ENCODE measurements at regions not wholly inside any gene's neighbourhood (a gene's known extent, or its start where the extent isn't known, plus 50 kb on each side); places are given as distances from the start of the nearest gene placed in this dataset.

DNA sequence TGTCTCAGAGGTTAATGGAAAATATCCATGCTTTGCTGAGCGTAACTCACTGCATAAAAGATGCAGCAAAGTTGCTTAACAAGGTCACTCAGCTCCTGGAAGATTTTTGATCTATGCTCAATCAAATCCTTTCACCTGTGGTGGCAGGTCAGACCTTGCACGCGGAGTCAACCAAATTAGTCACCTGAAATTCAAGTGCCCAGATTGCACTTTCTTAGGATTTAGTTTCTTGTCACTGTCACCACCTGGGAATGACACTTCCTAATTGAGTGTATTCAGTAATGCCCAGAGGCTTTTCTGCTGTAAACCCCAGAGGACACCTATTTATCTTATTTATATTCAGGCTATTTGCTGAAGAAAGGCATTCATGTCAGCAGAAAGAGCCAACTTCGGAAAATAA, 215.8 kb upstream of the SMIM31 start:
- H3K9me3 ChIP-seq (ENCODE audit: control insufficient read depth, insufficient read depth, low read length), result peaks cover 8% of the 10 kb centered on the region
- H3K4me1 ChIP-seq (ENCODE audit: control insufficient read depth, insufficient read depth, low read length), result no peaks in the 10 kb centered on the region
- H3K27me3 Mint-ChIP-seq (ENCODE audit: low read depth in 2 of 2), result no peaks in the 10 kb centered on the region
- no peaks in the 10 kb centered on the region for H3K4me1 Mint-ChIP-seq
- no peaks in the 10 kb centered on the region for H3K27me3 ChIP-seq (ENCODE audit: control insufficient read depth, insufficient read depth, low read length)
- DNase-seq (no peak), ATAC-seq (no peak)
- 86% methylated on average over 3 of the region's 4 CpGs for WGBS (ENCODE audit: insufficient coverage)
- no peaks in the 10 kb centered on the region for H3K36me3 Mint-ChIP-seq
- no peak overlapping the region for H3K27ac Mint-ChIP-seq
- H3K36me3 ChIP-seq (ENCODE audit: control insufficient read depth, insufficient read depth, low read length), result no peaks in the 10 kb centered on the region
- no peak overlapping the region for H3K27ac ChIP-seq (ENCODE audit: low read length)
- peaks cover 7 to 9% of the 10 kb centered on the region in 2 donors for H3K9me3 Mint-ChIP-seq
- no peak overlapping the region for H3K4me3 ChIP-seq (ENCODE audit: low read length)
- TF ChIP-seq, protein P1, sequence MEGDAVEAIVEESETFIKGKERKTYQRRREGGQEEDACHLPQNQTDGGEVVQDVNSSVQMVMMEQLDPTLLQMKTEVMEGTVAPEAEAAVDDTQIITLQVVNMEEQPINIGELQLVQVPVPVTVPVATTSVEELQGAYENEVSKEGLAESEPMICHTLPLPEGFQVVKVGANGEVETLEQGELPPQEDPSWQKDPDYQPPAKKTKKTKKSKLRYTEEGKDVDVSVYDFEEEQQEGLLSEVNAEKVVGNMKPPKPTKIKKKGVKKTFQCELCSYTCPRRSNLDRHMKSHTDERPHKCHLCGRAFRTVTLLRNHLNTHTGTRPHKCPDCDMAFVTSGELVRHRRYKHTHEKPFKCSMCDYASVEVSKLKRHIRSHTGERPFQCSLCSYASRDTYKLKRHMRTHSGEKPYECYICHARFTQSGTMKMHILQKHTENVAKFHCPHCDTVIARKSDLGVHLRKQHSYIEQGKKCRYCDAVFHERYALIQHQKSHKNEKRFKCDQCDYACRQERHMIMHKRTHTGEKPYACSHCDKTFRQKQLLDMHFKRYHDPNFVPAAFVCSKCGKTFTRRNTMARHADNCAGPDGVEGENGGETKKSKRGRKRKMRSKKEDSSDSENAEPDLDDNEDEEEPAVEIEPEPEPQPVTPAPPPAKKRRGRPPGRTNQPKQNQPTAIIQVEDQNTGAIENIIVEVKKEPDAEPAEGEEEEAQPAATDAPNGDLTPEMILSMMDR (IDR thresholded peaks at IDR 0.05), result no peak
- no peak overlapping the region for H3K4me3 Mint-ChIP-seq
- intact Hi-C loops (cut with micrococcal nuclease), result no loop called here

DNA sequence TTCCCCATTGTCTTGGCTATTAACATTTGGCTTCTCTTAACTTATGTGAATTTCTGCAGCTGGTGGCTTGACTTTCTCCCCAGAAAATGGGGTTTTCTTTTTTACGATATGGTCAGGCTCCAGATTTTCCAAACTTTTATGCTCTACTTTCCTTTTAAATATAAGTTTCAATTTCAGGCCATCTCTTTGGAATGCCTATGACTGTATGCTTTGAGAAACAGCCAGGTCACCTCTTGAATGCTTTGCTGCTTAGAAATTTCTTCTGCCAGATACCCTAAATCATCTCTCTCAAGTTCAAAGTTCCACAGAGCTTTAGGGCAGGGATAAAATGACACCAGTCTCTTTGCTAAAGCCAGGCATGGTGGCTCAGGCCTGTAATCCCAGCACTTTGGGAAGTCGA, 212.9 kb upstream of the SMIM31 start:
- H3K27me3 Mint-ChIP-seq (ENCODE audit: low read depth in 2 of 2), result no peaks in the 10 kb centered on the region
- Histone ChIP-seq H3K4me3 (ENCODE audit: low read length) (no peak overlapping the region), H3K4me1 (ENCODE audit: control insufficient read depth, insufficient read depth, low read length) (no peaks in the 10 kb centered on the region), H3K9me3 (ENCODE audit: control insufficient read depth, insufficient read depth, low read length) (peaks cover 8% of the 10 kb centered on the region), H3K27me3 (ENCODE audit: control insufficient read depth, insufficient read depth, low read length) (no peaks in the 10 kb centered on the region), H3K27ac (ENCODE audit: low read length) (no peak overlapping the region), H3K36me3 (ENCODE audit: control insufficient read depth, insufficient read depth, low read length) (no peaks in the 10 kb centered on the region)
- no peak for ATAC-seq
- H3K4me1 Mint-ChIP-seq, result no peaks in the 10 kb centered on the region
- peaks cover 10% of the 10 kb centered on the region in 2 donors for H3K9me3 Mint-ChIP-seq
- H3K36me3 Mint-ChIP-seq, result no peaks in the 10 kb centered on the region
- no peak for DNase-seq
- intact Hi-C loops (cut with micrococcal nuclease), result no loop called here
- TF ChIP-seq, protein P1 (IDR thresholded peaks at IDR 0.05), result no peak
- no peak overlapping the region for H3K4me3 Mint-ChIP-seq
- H3K27ac Mint-ChIP-seq, result no peak overlapping the region
- 100% methylated on average over 2 of the region's 2 CpGs for WGBS (ENCODE audit: insufficient coverage)

DNA sequence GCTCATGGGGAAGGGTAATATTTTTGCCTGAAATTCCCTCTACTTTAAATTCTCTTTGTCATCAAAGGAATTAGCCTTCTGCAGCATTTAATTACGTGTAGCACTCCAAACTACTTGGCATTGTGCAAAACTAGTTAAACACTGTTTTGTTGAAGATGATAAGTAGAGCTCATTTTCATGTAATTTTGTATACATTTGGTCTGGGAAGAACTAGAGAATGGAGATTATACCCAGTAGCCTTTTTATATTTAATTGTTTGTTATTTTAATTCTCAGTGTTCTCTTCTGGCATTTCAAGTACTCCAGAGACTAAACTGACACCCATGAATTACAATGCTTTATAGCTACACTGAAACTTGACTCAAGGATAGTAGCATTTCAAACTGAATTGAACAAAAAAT, 211.5 kb upstream of the SMIM31 start:
- DNase-seq, result no peak
- no peaks in the 10 kb centered on the region for H3K4me1 Mint-ChIP-seq
- no peak overlapping the region for H3K4me3 ChIP-seq (ENCODE audit: low read length)
- WGBS (ENCODE audit: insufficient coverage), result no CpG with 5 or more reads among the region's 1 CpG
- no peaks in the 10 kb centered on the region for H3K36me3 ChIP-seq (ENCODE audit: control insufficient read depth, insufficient read depth, low read length)
- no peak overlapping the region for H3K4me3 Mint-ChIP-seq
- no peaks in the 10 kb centered on the region for H3K27me3 Mint-ChIP-seq (ENCODE audit: low read depth in 2 of 2)
- no peak for ATAC-seq
- no peaks in the 10 kb centered on the region for H3K4me1 ChIP-seq (ENCODE audit: control insufficient read depth, insufficient read depth, low read length)
- no peak overlapping the region for H3K27ac ChIP-seq (ENCODE audit: low read length)
- TF ChIP-seq, protein P1 (IDR thresholded peaks at IDR 0.05), result no peak
- H3K36me3 Mint-ChIP-seq, result no peaks in the 10 kb centered on the region
- no peaks in the 10 kb centered on the region for H3K27me3 ChIP-seq (ENCODE audit: control insufficient read depth, insufficient read depth, low read length)
- peaks cover 8% of the 10 kb centered on the region for H3K9me3 ChIP-seq (ENCODE audit: control insufficient read depth, insufficient read depth, low read length)
- H3K27ac Mint-ChIP-seq, result no peak overlapping the region
- intact Hi-C loops (cut with micrococcal nuclease), result no loop called here
- H3K9me3 Mint-ChIP-seq, result peaks cover 10 to 13% of the 10 kb centered on the region in 2 donors

DNA sequence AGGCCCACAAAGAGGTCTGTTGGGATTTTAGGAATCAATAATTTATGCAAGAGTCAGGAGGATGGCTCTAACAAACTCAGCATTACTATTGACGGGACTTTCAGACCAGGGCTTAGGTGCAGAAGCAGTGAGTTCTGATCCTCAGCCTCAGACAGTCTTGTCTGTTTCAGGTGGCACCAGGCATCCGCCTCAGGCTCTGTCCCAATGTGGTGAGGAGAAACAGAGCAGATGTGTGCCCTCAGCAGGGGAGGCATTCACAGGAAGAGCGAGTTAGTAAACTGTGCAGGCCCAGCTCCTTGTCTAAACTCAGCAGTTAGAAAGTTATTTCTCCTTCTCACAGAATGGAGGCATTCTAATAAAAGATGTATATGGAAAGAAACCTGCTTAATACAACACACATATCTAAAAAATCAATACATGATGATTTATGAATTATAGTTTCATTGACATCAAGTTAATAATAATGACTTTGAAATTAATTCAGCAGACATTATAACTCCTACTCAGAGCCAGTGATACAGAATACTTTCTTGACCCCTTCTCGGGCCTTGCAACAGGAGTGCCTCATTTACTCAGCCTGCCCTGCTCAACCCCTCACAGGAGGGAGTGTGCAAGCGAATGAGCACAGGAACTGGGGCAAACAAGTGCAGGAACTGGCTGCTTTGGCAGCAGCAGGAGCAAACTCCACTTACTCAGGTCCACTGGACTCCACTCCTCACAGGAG, 202.8 kb upstream of the SMIM31 start:
- no peak overlapping the region for H3K27ac ChIP-seq (ENCODE audit: low read length)
- ATAC-seq (no peak), DNase-seq (no peak)
- TF ChIP-seq, protein P1 (IDR thresholded peaks at IDR 0.05), result no peak
- no peaks in the 10 kb centered on the region for H3K4me1 ChIP-seq (ENCODE audit: control insufficient read depth, insufficient read depth, low read length)
- H3K36me3 ChIP-seq (ENCODE audit: control insufficient read depth, insufficient read depth, low read length), result no peaks in the 10 kb centered on the region
- WGBS (ENCODE audit: insufficient coverage), result 78% methylated on average over 5 of the region's 5 CpGs
- H3K4me3 ChIP-seq (ENCODE audit: low read length), result no peak overlapping the region
- H3K27me3 ChIP-seq (ENCODE audit: control insufficient read depth, insufficient read depth, low read length), result no peaks in the 10 kb centered on the region
- no peaks in the 10 kb centered on the region for H3K4me1 Mint-ChIP-seq
- peaks cover 5% of the 10 kb centered on the region in 2 donors for H3K9me3 Mint-ChIP-seq
- no peaks in the 10 kb centered on the region for H3K9me3 ChIP-seq (ENCODE audit: control insufficient read depth, insufficient read depth, low read length)
- no peak overlapping the region for H3K4me3 Mint-ChIP-seq
- H3K27me3 Mint-ChIP-seq (ENCODE audit: low read depth in 2 of 2), result no peaks in the 10 kb centered on the region
- intact Hi-C loops (cut with micrococcal nuclease), result no loop called here
- no peaks in the 10 kb centered on the region for H3K36me3 Mint-ChIP-seq
- no peak overlapping the region for H3K27ac Mint-ChIP-seq

Data from natural killer cell (primary cell).